ENCODE measurements at regions not wholly inside any gene's neighbourhood (a gene's known extent, or its start where the extent isn't known, plus 50 kb on each side); places are given as distances from the start of the nearest gene placed in this dataset.
A peak's percentile ranks its signal among the peaks of the same experiment; 100 is the strongest.

GRCh38 chr14:99040711-99041110 is 231.3 kb downstream of the BCL11B start:
- Histone ChIP-seq H3K9ac (ENCODE audit: extremely low read depth, low read length, poor library complexity, severe bottlenecking) (no peak overlapping the region), H3K9me3 (ENCODE audit: control insufficient read depth, low read length) (no peaks in the 10 kb centered on the region), H3K4me3 (ENCODE audit: low read length) (no peak overlapping the region), H3K27ac (ENCODE audit: low read depth, low read length) (no peak overlapping the region), H3K4me1 (ENCODE audit: control insufficient read depth, insufficient read depth, low read length) (no peaks in the 10 kb centered on the region), H3K36me3 (ENCODE audit: control insufficient read depth, insufficient read depth, low read length) (no peaks in the 10 kb centered on the region), H3K27me3 (ENCODE audit: control insufficient read depth, insufficient read depth, low read length, poor library complexity, severe bottlenecking) (no peaks in the 10 kb centered on the region)
- Mint-ChIP-seq H3K4me1 (peaks cover 5% of the 10 kb centered on the region), H3K36me3 (ENCODE audit: low read depth) (no peaks in the 10 kb centered on the region), H3K4me3 (no peak overlapping the region), H3K27me3 (ENCODE audit: insufficient read depth) (no peaks in the 10 kb centered on the region), H3K27ac (no peak overlapping the region), H3K9me3 (peaks cover 3% of the 10 kb centered on the region)
- DNase-seq, result peak; percentile 39
- TF ChIP-seq CTCF (conservative IDR thresholded peaks at IDR 0.05), result no peak
- 88 to 90% methylated on average over 12 to 17 of the region's 17 CpGs for WGBS, 2 experiments (ENCODE audit: insufficient coverage in 1 of 2, insufficient read length in 1 of 2)

GRCh38 chr14:99041141-99041819 is 230.7 kb downstream of the BCL11B start:
- no peaks in the 10 kb centered on the region for H3K9me3 ChIP-seq (ENCODE audit: control insufficient read depth, low read length)
- H3K36me3 ChIP-seq (ENCODE audit: control insufficient read depth, insufficient read depth, low read length), result no peaks in the 10 kb centered on the region
- H3K4me3 ChIP-seq (ENCODE audit: low read length), result no peak overlapping the region
- Mint-ChIP-seq H3K9me3 (peaks cover 3% of the 10 kb centered on the region), H3K4me1 (peaks cover 1% of the 10 kb centered on the region), H3K27me3 (ENCODE audit: insufficient read depth) (no peaks in the 10 kb centered on the region), H3K4me3 (no peak overlapping the region), H3K36me3 (ENCODE audit: low read depth) (no peaks in the 10 kb centered on the region), H3K27ac (no peak overlapping the region)
- H3K9ac ChIP-seq (ENCODE audit: extremely low read depth, low read length, poor library complexity, severe bottlenecking), result no peak overlapping the region
- H3K4me1 ChIP-seq (ENCODE audit: control insufficient read depth, insufficient read depth, low read length), result no peaks in the 10 kb centered on the region
- no peak overlapping the region for H3K27ac ChIP-seq (ENCODE audit: low read depth, low read length)
- peak; percentile 22 for DNase-seq
- TF ChIP-seq CTCF (conservative IDR thresholded peaks at IDR 0.05), result no peak
- 92 to 100% methylated on average over 4 to 8 of the region's 8 CpGs for WGBS, 2 experiments (ENCODE audit: insufficient coverage in 1 of 2, insufficient read length in 1 of 2)
- no peaks in the 10 kb centered on the region for H3K27me3 ChIP-seq (ENCODE audit: control insufficient read depth, insufficient read depth, low read length, poor library complexity, severe bottlenecking)

- Mint-ChIP-seq H3K4me1 (no peaks in the 10 kb centered on the region), H3K9me3 (peaks cover 3% of the 10 kb centered on the region), H3K27me3 (ENCODE audit: insufficient read depth) (no peaks in the 10 kb centered on the region), H3K27ac (no peak overlapping the region), H3K4me3 (no peak overlapping the region), H3K36me3 (ENCODE audit: low read depth) (no peaks in the 10 kb centered on the region)
- Histone ChIP-seq H3K4me1 (ENCODE audit: control insufficient read depth, insufficient read depth, low read length) (no peaks in the 10 kb centered on the region), H3K27me3 (ENCODE audit: control insufficient read depth, insufficient read depth, low read length, poor library complexity, severe bottlenecking) (no peaks in the 10 kb centered on the region), H3K4me3 (ENCODE audit: low read length) (no peak overlapping the region), H3K27ac (ENCODE audit: low read depth, low read length) (no peak overlapping the region), H3K36me3 (ENCODE audit: control insufficient read depth, insufficient read depth, low read length) (no peaks in the 10 kb centered on the region), H3K9me3 (ENCODE audit: control insufficient read depth, low read length) (no peaks in the 10 kb centered on the region), H3K9ac (ENCODE audit: extremely low read depth, low read length, poor library complexity, severe bottlenecking) (no peak overlapping the region)
- 97 to 100% methylated on average over 4 to 5 of the region's 5 CpGs for WGBS, 2 experiments (ENCODE audit: insufficient coverage in 1 of 2, insufficient read length in 1 of 2)
- DNase-seq, result peak; percentile 45
- no peak for TF ChIP-seq CTCF (conservative IDR thresholded peaks at IDR 0.05)
Measured at GRCh38 chr14:99041820-99042174, 230.2 kb downstream of the BCL11B start.

Data from endodermal cell (in vitro differentiated cells).